ENCODE measurements at regions not wholly inside any gene's neighbourhood (a gene's known extent, or its start where the extent isn't known, plus 50 kb on each side); places are given as distances from the start of the nearest gene placed in this dataset.

DNA sequence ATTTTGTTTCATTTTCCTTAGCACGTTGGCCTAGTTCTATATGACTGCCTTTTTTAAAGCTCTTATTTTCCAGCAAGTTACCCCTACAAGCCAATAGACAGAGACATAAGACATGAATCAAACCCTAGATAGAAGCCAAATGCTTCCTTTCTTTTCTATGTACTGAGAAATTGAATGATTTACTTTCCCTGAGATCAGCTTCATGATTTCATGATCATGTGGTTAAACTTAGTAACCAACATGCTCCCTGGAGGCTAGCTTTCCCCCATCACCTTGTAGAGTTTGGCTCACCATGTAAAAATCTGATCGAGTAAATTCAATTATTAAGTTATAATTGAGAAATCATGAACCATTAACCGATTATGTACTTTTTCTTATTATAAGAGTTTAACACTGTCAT lies 148.1 kb upstream of the LRIG3 start:
- no peak for TF ChIP-seq POLR2A (IDR thresholded peaks at IDR 0.05)
- TF ChIP-seq, protein P1, sequence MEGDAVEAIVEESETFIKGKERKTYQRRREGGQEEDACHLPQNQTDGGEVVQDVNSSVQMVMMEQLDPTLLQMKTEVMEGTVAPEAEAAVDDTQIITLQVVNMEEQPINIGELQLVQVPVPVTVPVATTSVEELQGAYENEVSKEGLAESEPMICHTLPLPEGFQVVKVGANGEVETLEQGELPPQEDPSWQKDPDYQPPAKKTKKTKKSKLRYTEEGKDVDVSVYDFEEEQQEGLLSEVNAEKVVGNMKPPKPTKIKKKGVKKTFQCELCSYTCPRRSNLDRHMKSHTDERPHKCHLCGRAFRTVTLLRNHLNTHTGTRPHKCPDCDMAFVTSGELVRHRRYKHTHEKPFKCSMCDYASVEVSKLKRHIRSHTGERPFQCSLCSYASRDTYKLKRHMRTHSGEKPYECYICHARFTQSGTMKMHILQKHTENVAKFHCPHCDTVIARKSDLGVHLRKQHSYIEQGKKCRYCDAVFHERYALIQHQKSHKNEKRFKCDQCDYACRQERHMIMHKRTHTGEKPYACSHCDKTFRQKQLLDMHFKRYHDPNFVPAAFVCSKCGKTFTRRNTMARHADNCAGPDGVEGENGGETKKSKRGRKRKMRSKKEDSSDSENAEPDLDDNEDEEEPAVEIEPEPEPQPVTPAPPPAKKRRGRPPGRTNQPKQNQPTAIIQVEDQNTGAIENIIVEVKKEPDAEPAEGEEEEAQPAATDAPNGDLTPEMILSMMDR (IDR thresholded peaks at IDR 0.05): no peak
- Histone ChIP-seq H3K27ac (no peak overlapping the region), H3K9me3 (no peaks in the 10 kb centered on the region), H3K36me3 (no peaks in the 10 kb centered on the region), H3K4me1 (peaks cover 0 to 45% (median 5%) of the 10 kb centered on the region in 3 donors), H3K27me3 (no peaks in the 10 kb centered on the region), H3K4me3 (no peak overlapping the region)
- intact Hi-C loops (cut with DNase I): no loop called here
- 81 to 86% methylated on average over 3 of the region's 3 CpGs for WGBS, 2 donors
- DNase-seq: no peak

DNA sequence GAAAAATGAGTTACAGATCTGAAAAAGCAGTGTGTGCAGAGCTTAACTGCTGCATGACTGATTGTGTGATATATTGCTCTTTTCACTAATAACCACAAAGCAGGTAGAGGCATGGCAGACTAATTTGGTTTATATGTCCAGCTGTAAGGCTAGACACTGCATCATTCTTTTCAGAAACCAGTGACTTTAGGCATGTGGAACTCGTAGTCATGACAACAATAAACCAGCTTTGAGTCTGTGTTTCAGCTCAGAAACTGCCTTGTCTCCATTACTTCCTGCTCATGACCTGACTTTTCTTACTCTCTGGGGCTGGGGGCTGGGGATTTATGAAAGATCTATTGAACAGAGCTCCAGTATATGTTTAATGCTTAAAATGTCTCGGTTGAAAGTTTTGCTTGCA lies 146.8 kb upstream of the LRIG3 start:
- Histone ChIP-seq H3K4me3 (no peak overlapping the region), H3K27me3 (no peaks in the 10 kb centered on the region), H3K4me1 (peaks cover 0 to 51% (median 5%) of the 10 kb centered on the region in 3 donors), H3K36me3 (no peaks in the 10 kb centered on the region), H3K9me3 (no peaks in the 10 kb centered on the region), H3K27ac (no peak overlapping the region)
- no peak for TF ChIP-seq POLR2A (IDR thresholded peaks at IDR 0.05)
- TF ChIP-seq, protein P1 (IDR thresholded peaks at IDR 0.05): no peak
- no peak for DNase-seq
- WGBS, 2 donors: 19 to 26% methylated on average over 2 of the region's 2 CpGs
- intact Hi-C loops (cut with DNase I): no loop called here

GRCh38 chr12:59066445-59066844 lies 146.1 kb upstream of the LRIG3 start:
- no peak for DNase-seq
- Histone ChIP-seq H3K4me1 (peaks cover 0 to 55% (median 5%) of the 10 kb centered on the region in 3 donors), H3K27ac (no peak overlapping the region), H3K36me3 (no peaks in the 10 kb centered on the region), H3K4me3 (no peak overlapping the region), H3K9me3 (no peaks in the 10 kb centered on the region), H3K27me3 (no peaks in the 10 kb centered on the region)
- intact Hi-C loops (cut with DNase I): no loop called here
- TF ChIP-seq POLR2A (IDR thresholded peaks at IDR 0.05): no peak
- TF ChIP-seq, protein P1 (IDR thresholded peaks at IDR 0.05): no peak
- WGBS, 2 donors: 25 to 59% methylated on average over 1 of the region's 1 CpG

DNA sequence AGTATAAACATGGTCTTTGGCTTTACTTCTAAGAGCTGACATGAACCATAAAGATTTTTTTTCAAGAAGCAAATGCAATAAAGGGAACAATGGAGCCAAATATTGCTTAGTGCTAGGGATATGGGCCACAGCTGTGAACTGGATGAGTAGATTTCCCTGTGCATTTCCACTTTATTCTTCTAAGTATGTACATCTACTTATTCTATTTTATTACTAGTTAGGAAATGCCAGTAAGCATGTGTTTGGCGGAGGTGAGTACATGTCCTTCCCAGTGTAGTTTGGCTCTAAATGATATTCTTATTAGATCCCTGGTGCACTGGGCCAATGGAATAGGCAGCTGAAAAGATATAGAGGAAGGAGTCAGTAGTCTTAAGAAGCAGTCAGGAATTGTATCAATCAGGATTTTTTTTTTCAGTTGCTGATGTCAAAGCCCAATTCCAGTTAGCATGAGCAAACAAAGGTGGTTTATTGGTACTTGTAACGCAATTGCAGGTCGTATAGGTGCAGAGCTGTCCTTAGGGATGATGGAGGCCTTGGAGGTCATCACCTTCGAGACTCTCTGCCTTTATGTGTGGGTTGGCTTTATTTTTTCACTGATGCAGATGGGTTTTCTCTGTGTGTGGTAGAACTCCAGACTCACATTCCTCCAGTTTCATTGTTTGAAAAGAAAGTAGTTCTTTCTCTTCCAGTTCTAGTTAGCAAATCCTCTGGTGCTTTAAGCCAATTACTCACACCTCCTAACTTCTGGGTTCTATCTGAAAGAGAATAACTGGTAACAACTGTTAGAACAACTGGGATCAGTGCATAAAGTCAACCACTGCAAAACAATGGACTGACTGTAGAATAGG lies 139.0 kb upstream of the LRIG3 start:
- WGBS, 2 donors: 70 to 77% methylated on average over 4 of the region's 4 CpGs
- peaks cover 2 to 48% (median 4%) of the 10 kb centered on the region in 3 donors for H3K4me1 ChIP-seq
- H3K27me3 ChIP-seq: no peaks in the 10 kb centered on the region
- no peak for DNase-seq
- H3K27ac ChIP-seq: no peak overlapping the region
- TF ChIP-seq, protein P1 (IDR thresholded peaks at IDR 0.05): no peak
- TF ChIP-seq POLR2A (IDR thresholded peaks at IDR 0.05): no peak
- H3K9me3 ChIP-seq: no peaks in the 10 kb centered on the region
- H3K4me3 ChIP-seq: no peak overlapping the region
- no peaks in the 10 kb centered on the region for H3K36me3 ChIP-seq
- intact Hi-C loops (cut with DNase I): no loop called here

DNA sequence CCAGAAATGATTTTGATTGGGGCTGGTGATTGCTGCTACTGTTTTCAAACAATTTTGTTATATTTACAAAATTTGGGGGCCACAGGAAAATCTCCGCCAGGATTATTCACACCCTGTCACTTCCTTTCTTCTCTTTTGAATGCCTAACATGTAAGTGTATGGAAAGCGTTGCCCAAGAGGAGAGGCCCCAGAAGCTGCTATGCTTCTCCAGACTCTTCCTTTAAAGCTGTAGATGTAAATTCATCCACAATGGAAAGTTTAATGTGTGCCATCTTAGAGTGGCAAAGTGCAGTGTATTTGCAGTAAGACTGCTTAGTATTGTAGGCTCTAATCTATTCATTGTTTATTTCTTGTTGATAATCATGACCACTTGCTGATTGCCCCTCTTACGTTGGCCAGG lies 136.7 kb upstream of the LRIG3 start:
- H3K4me3 ChIP-seq: no peak overlapping the region
- H3K4me1 ChIP-seq: peaks cover 11 to 53% (median 13%) of the 10 kb centered on the region in 3 donors
- no peaks in the 10 kb centered on the region for H3K27me3 ChIP-seq
- H3K9me3 ChIP-seq: no peaks in the 10 kb centered on the region
- no peak for DNase-seq
- H3K27ac ChIP-seq: no peak overlapping the region
- TF ChIP-seq, protein P1 (IDR thresholded peaks at IDR 0.05): no peak
- intact Hi-C loops (cut with DNase I): no loop called here
- WGBS, 2 donors: 81 to 94% methylated on average over 3 of the region's 3 CpGs
- no peaks in the 10 kb centered on the region for H3K36me3 ChIP-seq

Data from esophagus squamous epithelium (tissue), 5 donors.